NCI-H526 (cell line): ENCODE measurements at regions not wholly inside any gene's neighbourhood (a gene's known extent, or its start where the extent isn't known, plus 50 kb on each side); places are given as distances from the start of the nearest gene placed in this dataset.
"Not testable (repeated sequence)": the region's sequence is repeated elsewhere in the genome, so short reads cannot be mapped to it uniquely, and the experiment has no call there.

Source experiments
- DNase-seq, 2 experiments: peaks; one replicate each; lab custom pipeline; 2025; lab: John Stamatoyannopoulos, UW

DNA sequence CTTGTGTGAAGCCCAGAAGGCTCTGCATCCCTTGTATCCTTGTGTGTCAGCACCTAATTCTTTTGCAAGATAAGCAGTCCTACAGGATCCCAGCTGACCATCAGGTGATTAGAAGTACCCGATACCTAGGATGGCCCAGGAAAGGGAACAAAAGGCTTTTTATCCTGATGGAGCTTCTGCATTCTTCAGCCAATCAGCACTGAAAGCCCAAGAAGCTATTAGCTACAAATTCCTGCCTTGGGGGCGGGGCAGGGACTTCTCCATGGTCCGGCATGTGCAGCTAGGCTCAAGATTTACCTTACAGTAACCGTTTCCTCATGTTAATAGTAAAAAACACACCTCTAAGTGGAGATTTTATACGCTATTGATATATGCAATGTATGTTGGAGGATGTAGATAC lies 264.6 kb upstream of the THUMPD2 start:
- DNase-seq: no peak

- DNase-seq: no peak
Measured at GRCh38 chr2:40043191-40043590, 264.1 kb upstream of the THUMPD2 start.

- DNase-seq: no peak
Measured at GRCh38 chr2:40041422-40042382, 262.6 kb upstream of the THUMPD2 start.

DNA sequence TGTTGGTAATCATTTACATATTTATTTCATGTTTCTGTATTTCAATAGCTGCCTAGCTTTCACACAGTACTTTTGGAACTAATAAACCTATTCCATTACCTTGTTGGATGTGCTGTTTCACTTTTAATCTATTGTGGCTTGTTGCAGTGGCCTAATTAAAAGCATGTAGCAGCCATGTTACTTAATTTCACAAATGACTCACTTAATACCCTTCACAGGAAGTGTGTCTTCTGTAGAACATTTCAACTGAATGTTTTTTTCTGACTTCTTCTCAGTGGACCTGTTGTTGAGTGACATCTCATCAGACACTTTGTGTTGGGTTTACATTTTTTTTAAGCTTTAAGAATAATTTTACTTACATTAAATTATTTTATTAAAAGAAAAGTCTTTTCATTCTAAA lies 260.5 kb upstream of the THUMPD2 start:
- DNase-seq: no peak

GRCh38 chr2:40038646-40039045 lies 259.6 kb upstream of the THUMPD2 start:
- no peak for DNase-seq

GRCh38 chr2:40037303-40037702 lies 258.2 kb upstream of the THUMPD2 start:
- DNase-seq: no peak

GRCh38 chr2:40036241-40036640 lies 257.2 kb upstream of the THUMPD2 start:
- DNase-seq: no peak

GRCh38 chr2:40034801-40035200 lies 255.7 kb upstream of the THUMPD2 start:
- no peak for DNase-seq

- DNase-seq: no peak
Measured at GRCh38 chr2:40034198-40034597, 255.1 kb upstream of the THUMPD2 start.

DNA sequence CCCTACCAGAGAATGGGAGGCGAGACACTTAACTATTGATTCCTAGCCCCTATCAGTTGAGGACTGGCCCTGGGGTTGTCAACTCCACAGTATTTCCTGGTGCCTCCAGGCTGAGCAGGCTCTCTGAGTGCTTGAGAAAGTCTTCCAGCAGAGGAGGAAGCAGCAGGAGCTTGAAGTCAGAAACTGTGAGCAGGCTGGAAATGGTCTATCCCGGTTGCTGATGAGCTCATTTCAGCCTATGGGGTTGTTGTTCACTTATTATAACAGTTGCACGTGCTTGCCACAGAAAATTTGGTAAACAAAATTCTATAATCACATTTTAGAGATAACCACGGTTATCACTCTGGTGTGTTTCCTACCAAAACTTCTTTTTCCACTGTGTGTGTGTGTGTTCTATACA lies 254.7 kb upstream of the THUMPD2 start:
- DNase-seq: no peak

GRCh38 chr2:40032650-40033319 lies 253.7 kb upstream of the THUMPD2 start:
- no peak for DNase-seq

- DNase-seq: no peak
Measured at GRCh38 chr2:40030456-40030975, 251.5 kb upstream of the THUMPD2 start.

DNA sequence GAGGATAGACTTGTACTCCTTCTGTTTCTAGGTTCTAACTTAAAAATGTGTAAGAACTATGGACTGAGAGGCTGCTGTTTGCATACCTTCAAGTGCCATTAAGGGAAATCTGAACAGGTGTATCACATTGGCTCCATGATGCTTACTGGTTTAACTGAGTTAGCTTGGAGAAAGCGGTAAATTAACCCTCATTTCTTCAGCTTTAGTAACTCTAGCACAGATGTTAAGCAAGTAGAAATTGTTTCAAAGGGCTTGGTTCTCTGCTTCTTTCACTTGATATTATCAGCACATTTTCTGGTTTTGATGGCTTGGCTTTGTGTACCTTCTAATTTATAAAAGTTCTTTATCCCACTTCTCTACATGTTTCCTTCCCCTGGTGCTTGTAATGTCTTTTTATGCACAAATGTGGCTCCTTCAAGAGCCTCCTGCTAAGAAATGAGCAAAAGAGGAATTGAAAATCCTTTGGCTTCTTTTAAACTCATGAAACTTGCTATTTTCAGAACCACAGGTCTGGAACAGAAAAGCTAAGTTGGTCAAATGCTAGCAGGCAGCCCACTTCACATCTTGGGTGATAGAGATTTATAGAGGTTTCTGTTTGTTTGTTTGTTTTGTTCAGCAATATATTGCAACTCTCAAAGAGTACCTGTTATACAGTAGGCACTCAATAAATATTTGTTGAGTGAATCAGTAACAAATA lies 249.9 kb upstream of the THUMPD2 start:
- no peak for DNase-seq

GRCh38 chr2:40027968-40028367 lies 248.9 kb upstream of the THUMPD2 start:
- DNase-seq: no peak

DNA sequence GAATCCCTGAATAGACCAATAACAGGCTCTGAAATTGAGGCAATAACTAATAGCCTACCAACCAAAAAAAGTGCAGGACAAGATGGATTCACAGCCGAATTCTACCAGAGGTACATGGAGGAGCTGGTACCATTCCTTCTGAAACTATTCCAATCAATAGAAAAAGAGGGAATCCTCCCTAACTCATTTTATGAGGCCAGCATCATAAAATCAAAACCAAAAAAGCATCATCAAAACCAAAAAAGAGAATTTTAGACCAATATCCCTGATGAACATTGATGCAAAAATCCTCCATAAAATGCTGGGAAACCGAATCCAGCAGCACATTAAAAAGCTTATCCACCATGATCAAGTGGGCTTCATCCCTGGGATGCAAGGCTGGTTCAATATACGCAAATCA lies 246.2 kb upstream of the THUMPD2 start:
- peak in 1 of 2 experiments; percentile 77 for DNase-seq

DNA sequence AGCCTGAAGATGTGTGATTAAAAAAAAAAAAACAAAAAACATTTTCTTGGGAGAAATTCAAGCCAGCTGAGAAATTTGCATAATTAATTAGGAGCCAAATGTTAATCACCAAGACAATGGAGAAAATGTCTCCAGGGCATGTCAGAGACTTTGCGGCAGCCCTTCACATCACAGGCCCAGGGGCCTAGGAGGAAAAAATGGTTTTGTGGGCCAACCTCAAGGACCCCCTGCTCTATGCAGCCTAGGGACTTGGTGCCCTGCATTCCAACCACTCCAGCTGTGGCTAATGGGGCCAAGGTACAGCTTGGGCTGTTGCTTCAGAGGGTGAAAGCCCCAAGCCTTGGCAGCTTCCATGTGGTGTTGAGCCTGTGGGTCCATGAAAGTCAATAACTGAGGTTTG lies 241.9 kb upstream of the THUMPD2 start:
- no peak for DNase-seq

DNA sequence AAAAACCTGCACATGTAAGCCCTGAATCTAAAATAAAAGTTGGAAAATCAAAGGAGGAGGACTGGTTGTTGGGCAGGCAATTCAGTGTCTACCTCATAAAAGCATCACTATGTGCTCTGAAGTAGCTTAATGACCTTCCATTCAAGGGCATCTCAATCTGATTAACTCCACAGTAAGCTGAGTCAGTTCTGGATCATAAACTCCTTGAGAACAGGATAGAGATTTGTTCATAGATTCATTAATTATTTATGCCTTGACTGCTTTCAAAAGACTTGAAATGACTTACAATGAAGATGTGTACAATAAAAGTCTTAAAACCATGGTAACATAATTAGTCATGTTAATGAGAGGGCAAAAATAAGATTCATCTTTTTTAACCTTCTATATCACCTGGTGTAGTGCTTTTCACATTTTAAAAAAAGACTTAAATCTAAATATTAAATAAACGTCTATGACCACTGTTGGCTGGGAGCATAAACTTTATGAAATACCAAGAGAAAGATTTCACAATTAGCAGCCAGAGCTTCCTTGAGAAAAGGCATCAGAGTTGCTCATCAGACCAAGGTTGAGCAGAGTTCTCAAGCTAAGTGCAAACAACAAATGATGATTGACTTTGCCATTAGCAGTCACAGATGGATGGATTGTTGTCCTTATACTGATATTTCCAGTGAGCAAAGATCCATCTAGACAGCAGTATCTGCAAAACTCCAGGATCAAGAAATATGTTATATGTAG lies 237.3 kb upstream of the THUMPD2 start:
- no peak for DNase-seq

DNA sequence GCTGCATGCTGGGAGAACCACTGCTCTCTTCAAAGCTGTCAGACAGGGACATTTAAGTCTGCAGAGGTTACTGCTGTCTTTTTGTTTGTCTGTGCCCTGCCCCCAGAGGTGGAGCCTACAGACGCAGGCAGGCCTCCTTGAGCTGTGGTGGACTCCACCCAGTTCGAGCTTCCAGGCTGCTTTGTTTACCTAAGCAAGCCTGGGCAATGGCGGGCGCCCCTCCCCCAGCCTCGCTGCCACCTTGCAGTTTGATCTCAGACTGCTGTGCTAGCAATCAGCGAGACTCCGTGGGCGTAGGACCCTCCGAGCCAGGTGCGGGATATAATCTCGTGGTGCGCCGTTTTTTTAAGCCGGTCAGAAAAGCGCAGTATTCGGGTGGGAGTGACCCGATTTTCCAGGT lies 234.9 kb upstream of the THUMPD2 start:
- not testable (repeated sequence) for DNase-seq

- DNase-seq: no peak
Measured at GRCh38 chr2:40004336-40004735, 225.3 kb upstream of the THUMPD2 start.

DNA sequence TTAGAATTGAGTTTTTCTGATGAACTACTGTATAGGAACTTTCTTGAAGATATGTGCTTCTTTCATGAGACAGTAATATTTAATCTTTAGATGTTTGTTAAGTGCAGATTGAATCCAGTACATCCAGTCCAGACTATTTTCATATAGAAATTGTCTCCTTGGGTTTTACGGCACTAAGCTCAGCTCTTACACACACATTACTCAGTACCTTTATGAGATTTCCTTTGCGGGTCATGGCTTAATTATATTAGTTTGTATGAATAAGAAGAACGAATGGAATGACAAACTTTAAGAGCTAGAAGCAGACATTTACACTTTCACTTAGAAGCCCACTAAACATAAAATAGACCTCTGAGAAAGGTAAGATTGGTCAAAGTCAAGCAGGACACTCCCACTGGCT lies 223.3 kb upstream of the THUMPD2 start:
- no peak for DNase-seq

- DNase-seq: no peak
Measured at GRCh38 chr2:39999864-40000263, 220.8 kb upstream of the THUMPD2 start.

DNA sequence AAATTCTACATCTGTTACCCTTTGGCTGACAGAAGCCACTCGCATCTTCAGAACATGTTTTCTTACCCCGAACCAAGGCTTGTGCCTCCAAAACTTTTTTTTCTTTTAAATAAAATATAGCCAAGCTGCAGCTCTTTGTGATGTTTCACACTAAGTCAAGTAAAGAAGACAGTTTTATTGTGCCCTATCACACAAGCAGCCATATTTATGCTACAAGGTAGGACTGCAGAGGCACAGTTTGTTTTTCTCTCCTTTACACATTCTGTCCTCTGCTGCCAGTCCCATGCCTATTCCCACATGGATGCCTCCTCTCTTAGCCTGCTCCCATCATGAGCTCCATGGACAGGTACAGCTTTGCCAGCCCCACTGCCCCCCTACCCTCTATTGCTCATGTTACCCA lies 219.6 kb upstream of the THUMPD2 start:
- DNase-seq: no peak
